Superior temporal gyrus (tissue), 1 donor: ENCODE measurements at regions not wholly inside any gene's neighbourhood (a gene's known extent, or its start where the extent isn't known, plus 50 kb on each side); places are given as distances from the start of the nearest gene placed in this dataset.

Experiments
- DNase-seq: peaks from one replicate; pipeline ENCODE4 v3.0.0-alpha.2; 2016; ENCODE audit errors: extremely low spot score

DNA sequence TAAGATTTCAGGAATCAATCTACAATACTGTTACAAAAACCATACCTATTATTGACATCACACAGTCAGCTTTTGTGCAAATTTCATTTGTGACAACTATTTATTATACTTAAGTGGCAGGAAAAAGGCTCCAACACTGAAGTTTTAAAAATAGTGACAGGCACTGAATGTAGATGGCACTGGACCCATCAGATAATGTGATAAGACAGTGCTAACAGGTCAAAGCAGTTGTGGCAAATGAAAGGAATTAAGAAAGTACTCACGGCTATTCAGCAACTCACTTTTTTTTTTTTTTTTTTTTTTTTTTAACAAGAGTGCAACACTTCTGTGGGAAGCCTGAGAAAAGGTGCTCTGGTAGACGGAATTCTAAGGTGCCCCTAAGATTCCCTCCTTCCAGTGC is 115.0 kb upstream of the MEF2C start:
- no peak for DNase-seq

DNA sequence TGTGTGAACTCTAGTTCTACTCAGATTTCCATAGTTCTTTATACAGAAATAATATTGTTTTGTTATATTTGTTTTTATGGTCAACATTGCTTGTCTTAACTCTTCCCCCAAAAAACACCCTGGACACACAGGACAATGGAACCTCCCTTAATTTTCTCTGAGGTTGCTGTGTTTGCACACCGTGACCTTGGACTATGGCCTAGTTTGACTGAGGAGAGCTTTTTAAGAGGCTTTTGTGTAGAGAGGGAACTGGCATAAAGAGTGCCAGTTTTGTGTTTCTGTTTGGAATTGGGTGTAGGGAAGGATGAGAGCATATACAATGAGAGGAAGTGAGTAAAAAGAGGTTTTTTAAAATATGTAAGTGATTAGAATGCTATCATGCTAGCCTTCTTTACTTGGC is 101.1 kb upstream of the MEF2C start:
- DNase-seq, result no peak

DNA sequence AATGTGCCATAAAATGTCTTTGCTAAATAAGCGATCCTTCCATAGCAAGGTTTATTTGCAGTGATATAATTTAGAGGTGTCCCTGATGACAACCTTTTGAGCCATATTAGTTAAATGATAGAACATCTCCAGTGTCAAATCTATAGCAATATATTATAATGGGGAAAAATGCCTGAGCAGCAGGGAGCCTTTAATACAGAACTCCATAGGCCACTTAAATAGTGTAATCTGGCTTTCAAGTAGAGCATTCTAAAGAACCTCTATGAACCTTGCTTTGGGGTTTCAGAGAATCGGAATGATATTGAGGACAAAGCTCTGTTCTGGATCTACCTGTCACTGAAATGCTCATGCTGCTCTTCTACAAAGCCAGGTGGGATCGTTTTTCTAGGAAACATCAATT is 96.7 kb upstream of the MEF2C start:
- no peak for DNase-seq

DNA sequence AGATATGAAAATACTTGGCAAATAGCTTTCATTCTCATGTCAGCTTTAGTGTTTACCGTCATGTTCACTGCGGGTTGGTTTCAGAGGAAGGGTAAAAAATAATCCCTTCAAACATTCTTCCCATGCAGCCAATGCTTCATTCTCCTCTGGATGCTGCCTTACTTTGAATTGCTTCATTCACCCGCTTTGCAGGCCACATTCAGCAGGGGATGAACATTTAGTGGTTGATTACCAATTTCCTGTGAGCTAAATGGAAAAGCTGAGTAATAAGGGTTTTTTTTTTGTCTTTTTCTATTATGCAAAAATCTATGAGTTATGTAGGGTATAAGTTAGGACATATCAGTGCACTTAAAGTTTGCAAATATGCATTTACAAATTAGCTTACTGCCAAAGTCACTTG is 96.3 kb upstream of the MEF2C start:
- DNase-seq, result no peak

DNA sequence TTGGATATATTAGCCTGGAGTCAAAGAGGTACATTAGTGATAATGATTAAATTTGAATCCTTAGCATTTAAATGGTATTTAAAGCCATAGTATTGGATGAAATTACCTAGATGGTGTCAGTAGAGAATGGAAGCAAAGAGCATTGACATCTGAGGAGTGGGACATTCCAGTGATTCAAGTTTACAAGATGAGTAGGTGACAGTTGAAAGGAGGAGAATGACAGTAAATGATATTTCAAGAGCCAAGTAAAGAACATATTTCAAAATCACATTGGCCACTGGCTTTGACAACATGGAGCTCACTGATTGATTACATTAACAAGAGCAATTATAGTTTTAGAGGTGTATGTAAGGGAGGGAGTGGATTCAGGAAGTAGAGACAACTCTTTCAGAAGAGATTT is 93.9 kb upstream of the MEF2C start:
- no peak for DNase-seq

DNA sequence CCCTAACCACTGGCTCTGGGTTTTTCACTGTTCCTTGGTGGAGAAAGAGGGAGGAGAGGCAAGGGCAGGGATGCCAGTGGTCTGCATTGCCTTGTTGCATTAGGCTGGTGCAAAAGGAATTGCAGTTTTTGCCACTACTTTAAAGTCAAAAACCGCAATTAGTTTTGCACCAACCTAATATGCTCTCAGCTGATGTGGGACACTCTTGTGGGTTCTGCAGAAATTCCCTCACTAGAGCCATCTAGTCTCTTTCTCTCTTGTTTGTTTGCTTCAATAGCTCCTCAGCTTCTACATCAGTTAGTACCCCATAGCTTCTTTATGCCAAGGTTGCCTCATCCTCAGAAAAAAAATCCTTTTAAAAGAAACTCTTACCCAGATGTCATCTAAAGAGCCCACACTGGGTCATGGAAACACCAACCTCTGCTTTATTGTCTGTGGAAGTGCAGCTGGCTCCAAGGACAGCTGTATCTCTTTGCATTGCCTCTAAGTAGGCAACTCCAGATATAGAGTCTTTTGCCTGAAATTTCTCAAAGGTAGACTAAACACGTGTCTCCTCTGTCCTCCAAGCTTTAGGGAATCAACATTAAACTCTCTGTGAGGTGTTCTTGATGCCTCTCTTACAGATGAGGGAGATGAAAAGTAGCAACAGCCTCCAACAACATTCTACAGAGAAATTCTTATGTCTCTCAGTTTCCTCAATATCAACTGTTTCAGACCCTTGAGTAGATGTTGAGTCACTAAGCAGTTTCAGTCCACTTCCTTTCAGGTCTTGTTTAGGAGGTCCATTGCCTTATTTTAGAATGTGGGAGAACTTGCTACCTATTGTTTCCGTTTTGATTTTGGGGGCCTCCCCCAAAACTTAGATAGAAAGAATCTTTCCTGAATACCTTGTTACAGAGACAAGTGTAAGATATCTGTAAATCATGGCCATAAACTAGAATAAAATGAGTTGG is 84.9 kb upstream of the MEF2C start:
- DNase-seq, result no peak

DNA sequence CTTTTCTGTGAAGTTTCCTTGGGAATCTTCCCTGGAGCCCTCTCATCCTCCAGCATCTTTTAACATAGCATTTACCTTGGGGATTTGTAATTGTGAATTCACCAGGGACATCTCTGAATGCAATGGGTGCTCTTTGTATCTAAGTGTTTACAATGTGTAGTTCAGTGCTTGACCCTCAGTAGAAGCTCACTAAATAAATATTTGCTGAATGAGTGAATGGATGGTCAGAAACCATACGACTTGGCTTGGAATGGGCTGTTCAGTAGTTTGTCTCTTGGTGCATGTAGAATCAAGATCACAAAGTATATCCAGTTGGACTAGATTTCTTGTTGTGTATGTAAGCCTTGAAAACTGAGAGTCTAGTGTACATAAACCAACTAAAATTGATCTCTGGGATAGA is 81.8 kb upstream of the MEF2C start:
- DNase-seq, result no peak

DNA sequence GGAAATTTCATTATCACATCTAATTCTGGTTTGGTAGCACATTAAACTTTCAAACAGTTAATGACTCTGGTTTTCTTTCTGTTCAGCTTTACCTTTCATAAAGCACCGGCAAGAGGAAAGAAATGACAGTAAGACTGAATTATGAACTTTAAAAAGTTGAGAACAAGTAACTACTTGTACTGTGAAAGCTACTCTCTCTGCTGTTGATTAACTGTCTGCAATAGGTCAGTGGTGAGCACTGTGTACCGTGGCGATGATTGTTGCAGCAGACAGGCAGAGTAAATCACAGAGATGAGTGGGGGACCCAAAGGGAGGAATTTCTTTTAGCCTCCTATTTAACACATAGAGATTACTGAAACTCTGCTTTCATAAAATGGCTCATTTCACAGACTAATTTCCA is 74.0 kb upstream of the MEF2C start:
- no peak for DNase-seq

DNA sequence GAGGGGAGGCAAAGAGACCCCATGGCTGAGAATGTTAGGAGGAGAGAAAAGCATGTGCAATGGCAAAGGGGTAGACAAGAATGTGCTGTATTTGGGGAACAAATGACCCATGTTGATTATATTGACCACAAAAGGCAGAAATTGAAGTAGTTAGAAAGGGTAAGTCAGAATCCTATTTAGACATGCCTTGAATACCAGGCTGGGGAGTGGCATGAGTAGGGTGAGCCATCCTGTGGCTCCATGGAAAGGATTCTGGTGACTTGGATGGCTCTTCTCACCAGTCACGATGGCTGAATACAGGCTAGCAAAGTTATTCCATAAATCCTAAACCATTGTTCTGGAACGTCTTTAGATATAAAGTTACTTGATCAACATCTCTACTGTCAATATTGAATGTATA is 73.4 kb upstream of the MEF2C start:
- DNase-seq, result no peak

DNA sequence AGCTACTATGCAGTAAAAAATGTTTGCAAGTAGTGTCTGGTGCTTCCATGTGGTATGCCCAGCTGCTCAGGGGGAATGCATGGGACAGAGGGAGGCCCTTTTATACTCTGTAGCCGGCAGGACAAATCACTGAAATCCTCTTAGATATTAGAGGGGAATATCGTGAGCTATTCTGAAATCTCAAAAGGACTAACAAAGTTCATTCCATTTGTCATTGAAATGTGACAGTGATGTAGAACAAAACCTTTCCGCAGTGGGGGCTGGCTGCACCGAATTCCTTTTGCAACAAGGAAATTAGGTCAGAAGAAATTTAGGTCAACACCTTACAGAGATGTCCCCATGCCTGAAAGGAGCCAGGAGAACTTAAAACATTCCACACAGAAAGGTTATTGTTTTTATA is 72.4 kb upstream of the MEF2C start:
- no peak for DNase-seq

DNA sequence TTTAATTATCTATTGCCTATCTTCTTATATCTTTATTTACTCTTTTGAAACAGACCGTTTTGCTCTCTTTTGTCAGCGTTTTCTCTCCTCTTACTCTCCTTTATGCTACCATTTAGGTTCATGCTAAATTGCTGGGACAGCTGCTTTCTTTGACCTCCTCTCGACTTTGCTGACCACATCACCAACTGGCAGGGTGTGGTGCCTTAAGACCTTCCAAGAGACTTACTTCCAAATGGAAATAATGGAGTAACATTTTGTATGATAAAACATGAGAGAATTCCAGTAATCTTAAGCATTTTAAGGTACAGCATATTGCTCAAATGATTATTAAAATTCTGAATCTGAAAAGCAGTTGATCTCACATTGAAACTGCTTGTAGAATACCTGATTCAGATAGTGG is 71.5 kb upstream of the MEF2C start:
- DNase-seq, result no peak

DNA sequence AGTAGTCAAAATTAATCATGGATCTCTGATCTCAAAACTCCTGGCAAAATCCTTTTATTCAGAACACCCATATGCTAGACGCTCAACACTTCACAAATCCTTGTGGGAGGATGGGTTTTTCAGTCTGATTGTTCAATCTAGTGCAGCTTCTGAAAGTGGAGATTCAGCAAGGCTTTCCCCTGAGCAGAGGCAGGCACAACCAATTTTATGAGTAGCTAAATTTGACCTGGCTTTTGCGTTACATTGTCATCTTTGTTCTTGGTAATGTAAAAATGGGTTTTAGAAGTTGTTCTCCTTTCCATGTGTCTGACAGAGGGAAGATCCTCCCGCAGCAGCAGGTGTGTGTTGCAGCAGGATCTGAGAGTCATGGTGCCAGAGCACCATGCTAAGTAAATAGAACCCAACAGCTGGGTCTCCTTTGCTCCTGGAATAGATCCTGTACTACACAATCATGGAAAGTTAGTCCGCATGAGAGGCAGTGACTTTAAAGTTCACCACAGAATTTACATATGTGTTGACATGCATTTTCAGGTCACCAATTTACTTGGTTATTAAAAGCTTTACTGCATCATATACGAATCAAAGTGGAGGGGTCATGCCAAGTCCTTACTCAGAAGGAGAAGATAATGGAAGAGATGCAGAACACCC is 70.1 kb upstream of the MEF2C start:
- no peak for DNase-seq

DNA sequence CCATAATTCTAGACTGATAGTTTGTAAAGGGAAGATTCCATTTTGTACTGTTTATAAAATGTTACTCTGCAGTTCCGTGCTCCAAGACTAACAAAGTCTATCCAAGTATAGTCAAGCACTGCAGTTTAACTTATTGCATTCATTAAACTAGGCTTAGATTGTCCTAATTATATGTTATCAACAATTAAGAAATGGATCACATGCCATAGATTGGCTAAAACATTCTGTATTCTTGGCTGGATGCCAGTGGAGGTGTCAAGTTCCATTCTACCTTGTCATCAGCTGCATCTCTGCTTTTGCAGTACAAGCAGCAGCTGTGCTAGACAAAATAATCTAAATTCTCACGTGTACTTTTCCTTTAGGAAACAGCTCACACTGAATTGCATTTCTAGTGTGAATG is 69.4 kb upstream of the MEF2C start:
- DNase-seq, result no peak

DNA sequence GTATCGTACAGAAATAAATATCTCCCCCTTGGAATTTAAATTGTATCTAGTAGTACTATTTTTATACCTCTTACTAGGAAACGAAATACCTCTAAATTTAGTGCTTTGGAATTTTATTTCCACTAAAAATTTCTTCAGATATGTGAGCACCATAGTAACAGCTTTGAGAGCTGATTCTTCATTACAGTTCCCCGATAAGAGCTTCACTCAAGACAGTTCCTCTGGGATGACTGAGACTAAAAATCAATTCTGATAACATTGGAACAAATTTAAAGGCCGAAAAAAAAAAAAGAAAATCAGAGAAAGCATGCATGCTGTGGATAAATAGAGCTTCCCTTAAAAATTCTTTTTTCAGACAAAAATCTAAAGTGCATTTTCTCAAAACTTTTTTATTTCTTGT is 68.5 kb upstream of the MEF2C start:
- DNase-seq, result no peak

DNA sequence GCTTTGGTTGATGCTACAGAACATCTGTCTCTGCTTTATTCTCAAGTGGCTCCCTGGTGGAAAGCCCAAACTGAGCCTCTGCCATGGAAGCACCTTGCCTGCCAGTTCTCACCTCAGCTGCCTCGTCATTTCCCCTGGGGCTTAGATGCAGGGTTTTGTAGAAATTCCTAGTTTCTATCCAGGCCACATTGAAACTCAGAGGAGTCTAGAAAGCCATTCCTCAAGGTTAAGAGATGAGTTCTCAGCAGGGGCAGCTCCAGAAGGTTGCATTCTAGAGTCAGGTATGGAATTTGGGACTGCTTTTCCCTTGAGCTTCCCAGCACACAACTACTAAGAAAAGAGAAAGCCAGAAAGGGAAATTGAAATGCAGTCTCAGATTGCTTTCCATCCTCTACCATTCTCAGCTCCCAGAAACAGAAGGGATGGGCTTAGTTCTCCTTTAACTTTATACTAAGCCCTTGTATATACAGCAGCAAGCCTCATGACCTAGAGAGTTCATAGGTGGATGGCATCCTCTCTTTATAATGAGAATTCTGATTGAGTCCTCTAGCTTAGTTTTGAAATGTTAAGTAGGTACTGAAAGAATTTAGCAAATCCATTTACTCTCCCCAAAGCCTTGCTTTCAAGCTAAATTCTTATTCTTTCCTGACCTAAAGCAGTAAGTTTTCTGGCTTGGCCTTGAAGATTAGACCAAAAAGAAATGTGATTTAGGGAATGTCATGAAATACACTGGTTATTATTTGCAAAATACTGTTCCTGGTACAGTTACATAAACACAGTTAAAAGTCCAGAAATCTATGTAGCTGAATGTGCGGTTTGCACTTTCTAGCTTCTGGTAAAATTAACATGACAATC is 66.0 kb upstream of the MEF2C start:
- DNase-seq, result peak; percentile 16

DNA sequence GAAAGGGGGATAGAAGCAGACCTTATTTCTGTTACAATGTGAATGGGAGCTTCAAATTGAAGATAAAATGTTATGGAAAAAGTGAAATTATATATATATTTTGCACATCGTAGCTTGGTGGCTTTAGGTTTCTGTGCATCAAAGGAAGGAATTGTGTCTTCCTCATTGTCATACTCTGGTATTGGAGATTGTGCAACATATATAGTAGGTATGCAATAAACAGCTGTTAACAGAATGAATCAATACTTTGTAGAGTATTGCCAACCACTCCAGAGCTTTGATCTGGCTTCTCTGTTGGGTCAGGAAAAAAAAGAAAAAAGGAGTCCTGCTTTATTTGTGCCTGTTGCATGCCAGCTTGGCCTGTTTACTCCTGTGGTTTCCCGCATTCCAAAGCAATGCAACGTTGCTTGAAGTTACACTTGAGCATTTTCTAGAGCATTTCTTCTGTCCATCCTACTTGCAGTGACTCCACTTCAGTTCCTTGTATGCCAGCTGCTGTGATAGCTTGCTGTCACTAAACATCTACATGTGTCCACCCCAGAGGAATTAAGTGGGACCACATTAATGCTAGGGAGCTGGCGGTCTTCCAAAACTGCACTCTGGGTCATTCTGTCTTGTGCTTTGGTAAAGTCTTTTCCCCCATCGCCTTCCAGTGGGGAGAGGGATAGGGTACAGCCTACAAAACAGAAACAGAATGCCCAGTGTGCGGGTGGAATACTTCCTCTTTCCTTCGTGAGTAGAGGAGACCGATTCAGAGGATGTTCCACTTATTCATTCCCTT is 62.0 kb upstream of the MEF2C start:
- DNase-seq, result peak; percentile 17

DNA sequence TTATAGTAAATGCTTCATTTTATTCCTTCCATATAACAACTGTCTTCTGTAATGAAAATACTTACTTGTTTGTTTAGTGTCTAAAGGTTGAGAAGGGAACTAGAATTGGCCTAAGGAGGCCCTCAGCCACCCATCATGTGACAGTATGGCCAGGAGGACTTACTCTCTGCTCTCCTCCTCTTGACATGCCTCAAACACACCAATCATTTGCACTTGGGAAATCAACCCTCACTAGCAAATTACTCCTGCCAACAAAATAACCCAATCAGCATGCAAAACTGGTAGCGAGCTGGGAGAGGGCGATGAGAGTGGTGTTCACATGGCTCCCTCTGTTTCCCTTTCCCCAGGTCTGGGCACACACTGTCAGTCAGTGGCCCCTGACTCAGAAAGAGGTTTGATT is 58.6 kb upstream of the MEF2C start:
- no peak for DNase-seq

DNA sequence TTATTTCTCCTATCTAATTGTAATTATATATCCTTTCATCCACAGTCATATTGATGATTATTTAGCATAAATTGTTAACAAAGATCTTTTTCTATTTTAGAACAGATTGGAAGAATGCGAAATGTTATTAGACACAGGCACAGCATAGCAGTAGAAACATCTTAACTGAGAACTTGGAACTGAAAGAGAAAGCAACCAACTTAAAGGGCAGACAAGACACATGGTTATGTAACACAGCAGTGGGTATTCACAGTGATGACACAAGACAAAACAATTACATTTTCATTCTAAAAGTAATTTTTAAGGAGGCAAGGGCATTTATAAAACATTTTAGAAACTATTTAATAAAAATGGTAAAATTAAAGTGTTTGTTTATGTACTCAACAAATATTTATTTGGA is 57.7 kb upstream of the MEF2C start:
- DNase-seq, result peak; percentile 46

DNA sequence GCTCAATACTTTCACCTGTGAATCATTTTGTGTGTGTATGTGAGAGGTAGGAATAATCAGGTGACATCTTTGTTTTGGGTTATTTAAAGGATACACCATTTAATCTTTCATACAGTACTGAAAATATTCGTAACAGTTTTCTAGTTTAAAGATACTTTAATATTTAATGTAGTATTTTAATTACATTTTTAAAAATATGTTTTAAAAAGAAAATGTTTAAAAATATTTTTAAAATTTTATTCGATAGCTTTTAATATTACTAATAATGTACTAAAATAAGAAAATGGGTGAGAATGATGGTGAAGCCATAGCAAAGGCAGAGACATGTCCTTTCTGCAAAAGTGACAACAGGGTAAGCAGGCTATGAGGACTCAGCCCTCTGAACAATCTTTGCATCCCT is 56.3 kb upstream of the MEF2C start:
- DNase-seq, result no peak

DNA sequence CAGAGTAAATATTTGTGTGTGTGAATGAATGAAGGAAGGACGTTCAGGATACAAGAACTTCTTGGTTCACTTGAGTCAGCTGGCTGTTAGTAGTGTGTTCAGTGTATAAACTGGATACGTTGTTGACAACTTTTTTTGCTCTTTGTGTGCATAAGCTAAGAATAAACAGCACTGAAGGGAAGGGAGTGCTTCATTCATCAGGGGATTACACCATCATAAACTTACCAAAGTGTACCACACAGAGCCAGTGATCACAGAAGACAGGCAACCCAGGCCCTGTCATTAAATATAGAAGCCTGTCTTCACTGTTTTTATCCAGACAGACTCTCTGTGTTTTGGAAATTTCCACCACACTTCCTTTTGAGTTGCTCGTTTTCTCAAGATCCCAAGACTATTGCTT is 55.5 kb upstream of the MEF2C start:
- DNase-seq, result peak; percentile 19

DNA sequence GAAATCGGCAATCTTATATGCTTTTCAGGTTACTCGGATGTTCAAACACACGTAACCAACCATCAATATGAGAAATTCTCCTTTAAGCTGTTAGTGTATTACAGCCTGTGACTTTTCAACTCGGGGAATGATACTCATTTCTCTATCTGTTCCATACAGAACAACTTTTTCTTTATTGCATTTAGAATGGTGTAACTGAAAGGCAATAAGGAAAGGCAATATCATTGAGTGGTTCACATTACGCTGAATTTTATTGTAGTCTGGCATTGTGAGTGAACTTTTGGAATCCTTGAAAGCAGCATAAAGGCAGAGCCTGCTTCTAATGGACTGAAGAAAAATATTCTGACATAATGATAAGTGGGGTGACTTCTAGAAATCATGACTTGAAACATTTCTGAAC is 54.4 kb upstream of the MEF2C start:
- no peak for DNase-seq

DNA sequence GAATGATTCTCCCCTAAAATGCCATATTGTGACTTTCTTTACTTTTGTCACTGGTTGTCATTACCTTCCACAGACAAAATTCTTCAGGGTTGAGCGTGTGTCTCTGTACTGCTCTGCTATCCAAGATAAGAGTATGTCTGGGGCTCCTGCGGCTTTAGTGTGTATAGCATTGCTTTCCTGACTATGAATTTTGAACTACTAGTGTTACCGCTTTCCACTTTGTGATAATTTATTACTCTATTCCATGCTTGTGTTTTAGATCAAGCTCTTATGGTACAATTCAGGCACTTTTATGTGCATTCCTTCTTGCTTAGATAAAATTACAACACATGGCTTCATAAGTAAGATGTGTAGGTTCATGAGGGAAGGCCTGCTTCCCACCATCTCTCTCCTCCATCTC is 51.5 kb upstream of the MEF2C start:
- no peak for DNase-seq
